GM23338 (cell line): ENCODE measurements at regions not wholly inside any gene's neighbourhood (a gene's known extent, or its start where the extent isn't known, plus 50 kb on each side); places are given as distances from the start of the nearest gene placed in this dataset.

ENCODE experiments used
- ATAC-seq: fragments of 200-7000 bp; cut with Tn5 transposase; 3 replicates; pipeline ENCODE4 v1.9.1; 2020
- DNase-seq: peaks from one replicate; pipeline ENCODE4 v3.0.0-alpha.2; 2015; ENCODE audit warnings: low spot score
- H2AFZ ChIP-seq: fragments of 200-600 bp; sonication (generic); 2 replicates; pipeline ENCODE4 v1.8.0; 2016; ENCODE audit warnings: antibody characterized with exemption, mild to moderate bottlenecking, moderate library complexity
- H3F3A ChIP-seq: fragments of 200-600 bp; sonication (generic); replicated peaks from 2 replicates; pipeline ENCODE4 v1.8.0; 2017; ENCODE audit warnings: antibody characterized with exemption, mixed run types, low read depth
- H3K27ac ChIP-seq: fragments of 200-600 bp; sonication (generic); 2 replicates; pipeline ENCODE4 v1.6.1; 2016; ENCODE audit warnings: low read depth
- H3K27me3 ChIP-seq: fragments of 200-600 bp; sonication (generic); 2 replicates; pipeline ENCODE4 v1.8.0; 2016; ENCODE audit warnings: mild to moderate bottlenecking, mixed run types, moderate library complexity; ENCODE audit not compliant: insufficient read depth
- H3K36me3 ChIP-seq: fragments of 200-600 bp; sonication (generic); 2 replicates; pipeline ENCODE4 v1.8.0; 2016; ENCODE audit warnings: mild to moderate bottlenecking; ENCODE audit not compliant: insufficient read depth
- H3K4me1 ChIP-seq: fragments of 200-600 bp; sonication (generic); 2 replicates; pipeline ENCODE4 v1.8.0; 2016; ENCODE audit warnings: mild to moderate bottlenecking, moderate library complexity; ENCODE audit not compliant: insufficient read depth
- H3K4me2 ChIP-seq: fragments of 200-600 bp; sonication (generic); 2 replicates; pipeline ENCODE4 v1.7.1; 2017; ENCODE audit warnings: mixed run types
- H3K4me3 ChIP-seq: fragments of 200-600 bp; sonication (generic); 2 replicates; pipeline ENCODE4 v1.6.1; 2016; ENCODE audit warnings: mixed run types
- H3K79me2 ChIP-seq: fragments of 200-600 bp; sonication (generic); replicated peaks from 2 replicates; pipeline ENCODE4 v1.8.0; 2017; ENCODE audit warnings: mild to moderate bottlenecking; ENCODE audit not compliant: insufficient read depth
- H3K9me2 ChIP-seq: fragments of 200-600 bp; sonication (generic); 2 replicates; pipeline ENCODE4 v1.8.0; 2017; ENCODE audit not compliant: insufficient read depth
- H4K20me1 ChIP-seq: fragments of 200-600 bp; sonication (generic); replicated peaks from 2 replicates; pipeline ENCODE4 v1.8.0; 2017; ENCODE audit warnings: mild to moderate bottlenecking; ENCODE audit not compliant: insufficient read depth
- H3K27ac Mint-ChIP-seq: 2 replicates; pipeline ENCODE4 v1.8.0; 2020; ENCODE audit warnings: inconsistent platforms, mild to moderate bottlenecking, moderate library complexity, mixed read lengths
- H3K27me3 Mint-ChIP-seq: 3 replicates; pipeline ENCODE4 v1.8.0; 2022; ENCODE audit warnings: low read depth, mild to moderate bottlenecking, moderate library complexity, mixed read lengths, inconsistent platforms; ENCODE audit not compliant: insufficient read depth, poor library complexity
- H3K36me3 Mint-ChIP-seq: 3 replicates; pipeline ENCODE4 v1.8.0; 2021; ENCODE audit warnings: low read depth, mild to moderate bottlenecking, inconsistent platforms, moderate library complexity, mixed read lengths
- H3K4me1 Mint-ChIP-seq: 3 replicates; pipeline ENCODE4 v1.8.0; 2020; ENCODE audit warnings: mild to moderate bottlenecking, inconsistent platforms, mixed read lengths
- H3K4me3 Mint-ChIP-seq: 3 replicates; pipeline ENCODE4 v1.8.0; 2021; ENCODE audit warnings: moderate library complexity, mild to moderate bottlenecking, inconsistent platforms, mixed read lengths
- H3K9me3 Mint-ChIP-seq: 3 replicates; pipeline ENCODE4 v1.8.0; 2020; ENCODE audit warnings: moderate library complexity, mild to moderate bottlenecking, inconsistent platforms, mixed read lengths
- CTCF ChIP-seq, 2 experiments: fragments of 200-600 bp in 1 of 2; sonication (generic) in 1 of 2; conservative IDR thresholded peaks; 2 replicates each; pipeline versions ENCODE4 v1.5.1 to v1.6.1; 2016 to 2017; ENCODE audit warnings: antibody characterized with exemption in 2 of 2, low read depth in 2 of 2, mild to moderate bottlenecking in 2 of 2, moderate library complexity in 1 of 2
- ETS1 ChIP-seq: IDR thresholded peaks from 2 replicates; pipeline ENCODE4 v1.6.1; 2016; ENCODE audit warnings: antibody characterized with exemption
- EZH2 ChIP-seq: fragments of 200-600 bp; sonication (generic); IDR thresholded peaks from one replicate; pipeline ENCODE4 v1.8.0; 2017; ENCODE audit warnings: antibody characterized with exemption, mild to moderate bottlenecking, low read depth; ENCODE audit not compliant: unreplicated experiment
- EZH2phosphoT487 ChIP-seq: fragments of 200-600 bp; sonication (generic); IDR thresholded peaks from one replicate; pipeline ENCODE4 v1.8.1; 2018; ENCODE audit warnings: antibody characterized with exemption; ENCODE audit not compliant: unreplicated experiment
- JUNB ChIP-seq: IDR thresholded peaks from one replicate; pipeline ENCODE4 v1.6.1; 2016; ENCODE audit warnings: antibody characterized with exemption; ENCODE audit not compliant: unreplicated experiment
- NANOG ChIP-seq: IDR thresholded peaks from 2 replicates; pipeline ENCODE4 v1.6.1; 2016; ENCODE audit warnings: antibody characterized with exemption, borderline replicate concordance
- POLR2AphosphoS5 ChIP-seq: IDR thresholded peaks from 2 replicates; pipeline ENCODE4 v1.6.1; 2016; ENCODE audit warnings: antibody characterized with exemption, low read depth
- REST ChIP-seq: IDR thresholded peaks from one replicate; pipeline ENCODE4 v1.6.1; 2018; ENCODE audit warnings: antibody characterized with exemption; ENCODE audit not compliant: unreplicated experiment
- STAT1 ChIP-seq: IDR thresholded peaks from one replicate; pipeline ENCODE4 v1.6.1; 2016; ENCODE audit warnings: antibody characterized with exemption; ENCODE audit not compliant: unreplicated experiment
- ZNF331 ChIP-seq: fragments of 250-450 bp; sonication (Bioruptor Pico); IDR thresholded peaks from 2 replicates; pipeline ENCODE4 v1.5.0; 2020; ENCODE audit warnings: low read depth, mild to moderate bottlenecking, moderate library complexity
- ZNF462 ChIP-seq: fragments of 250-450 bp; sonication (Bioruptor Pico); IDR thresholded peaks from 2 replicates; pipeline ENCODE4 v1.5.0; 2020; ENCODE audit warnings: mild to moderate bottlenecking, moderate library complexity

GRCh38 chr18:26642440-26643348 is 94.3 kb upstream of the KCTD1 start:
- no peak overlapping the region for H3K27ac Mint-ChIP-seq
- no peak overlapping the region for H3K27ac ChIP-seq
- H3K4me2 ChIP-seq = no peak overlapping the region
- TF ChIP-seq POLR2AphosphoS5 (no peak), EZH2 (no peak), CTCF (conservative IDR thresholded peaks at IDR 0.05; ENCODE audit: low read depth in 2 of 2) (no peak), STAT1 (no peak), ZNF331 (no peak), REST (no peak), JUNB (no peak), ETS1 (no peak), NANOG (no peak), ZNF462 (CRISPR knock-in tag) (no peak), EZH2phosphoT487 (no peak)
- H4K20me1 ChIP-seq = no peaks in the 10 kb centered on the region
- H3K9me2 ChIP-seq = no peaks in the 10 kb centered on the region
- H3K27me3 Mint-ChIP-seq = no peaks in the 10 kb centered on the region
- H3K4me3 ChIP-seq = no peak overlapping the region
- ATAC-seq (no peak), DNase-seq (no peak)
- H3F3A ChIP-seq = no peaks in the 10 kb centered on the region
- H3K27me3 ChIP-seq = no peaks in the 10 kb centered on the region
- H2AFZ ChIP-seq = no peak overlapping the region
- H3K4me1 ChIP-seq = no peaks in the 10 kb centered on the region
- no peak overlapping the region for H3K4me3 Mint-ChIP-seq
- no peaks in the 10 kb centered on the region for H3K4me1 Mint-ChIP-seq
- no peaks in the 10 kb centered on the region for H3K36me3 ChIP-seq
- H3K36me3 Mint-ChIP-seq = no peaks in the 10 kb centered on the region
- H3K9me3 Mint-ChIP-seq = no peaks in the 10 kb centered on the region
- H3K79me2 ChIP-seq = no peaks in the 10 kb centered on the region
